Ishikawa (cell line): ENCODE measurements at regions not wholly inside any gene's neighbourhood (a gene's known extent, or its start where the extent isn't known, plus 50 kb on each side); places are given as distances from the start of the nearest gene placed in this dataset.

Experiments
- CEBPB ChIP-seq: IDR thresholded peaks from 2 replicates; pipeline ENCODE4 v1.6.1; 2012
- CREB1 ChIP-seq: IDR thresholded peaks from 2 replicates; pipeline ENCODE4 v1.6.1; 2012; ENCODE audit warnings: low read depth
- EGR1 ChIP-seq: IDR thresholded peaks from 2 replicates; pipeline ENCODE4 v1.6.1; 2012
- EP300 ChIP-seq: IDR thresholded peaks from 2 replicates; pipeline ENCODE4 v1.6.1; 2012; ENCODE audit warnings: borderline replicate concordance
- FOXM1 ChIP-seq: IDR thresholded peaks from 2 replicates; pipeline ENCODE4 v1.6.1; 2012; ENCODE audit warnings: low read depth, borderline replicate concordance
- NFIC ChIP-seq: IDR thresholded peaks from 2 replicates; pipeline ENCODE4 v1.6.1; 2012
- RAD21 ChIP-seq: IDR thresholded peaks from 2 replicates; pipeline ENCODE4 v1.6.1; 2012; ENCODE audit warnings: low read depth
- TAF1 ChIP-seq: IDR thresholded peaks from 2 replicates; pipeline ENCODE4 v1.6.1; 2012; ENCODE audit warnings: low read depth, mild to moderate bottlenecking
- TCF12 ChIP-seq: IDR thresholded peaks from 2 replicates; pipeline ENCODE4 v1.6.1; 2012; ENCODE audit warnings: low read depth
- TEAD4 ChIP-seq: IDR thresholded peaks from 2 replicates; pipeline ENCODE4 v1.6.1; 2012
- YY1 ChIP-seq: IDR thresholded peaks from 2 replicates; pipeline ENCODE4 v1.6.1; 2012; ENCODE audit warnings: low read depth
- ZBTB7A ChIP-seq: IDR thresholded peaks from 2 replicates; pipeline ENCODE4 v1.6.1; 2012; ENCODE audit warnings: low read depth
- TF ChIP-seq, protein P1 (sequence below): IDR thresholded peaks from 2 replicates; pipeline ENCODE4 v1.6.1; 2012
- TF ChIP-seq, protein P2 (sequence below): IDR thresholded peaks from 2 replicates; pipeline ENCODE4 v1.6.1; 2012
- TF ChIP-seq, protein P3 (sequence below): IDR thresholded peaks from 2 replicates; pipeline ENCODE4 v1.6.1; 2012; ENCODE audit warnings: low read depth, mild to moderate bottlenecking

DNA sequence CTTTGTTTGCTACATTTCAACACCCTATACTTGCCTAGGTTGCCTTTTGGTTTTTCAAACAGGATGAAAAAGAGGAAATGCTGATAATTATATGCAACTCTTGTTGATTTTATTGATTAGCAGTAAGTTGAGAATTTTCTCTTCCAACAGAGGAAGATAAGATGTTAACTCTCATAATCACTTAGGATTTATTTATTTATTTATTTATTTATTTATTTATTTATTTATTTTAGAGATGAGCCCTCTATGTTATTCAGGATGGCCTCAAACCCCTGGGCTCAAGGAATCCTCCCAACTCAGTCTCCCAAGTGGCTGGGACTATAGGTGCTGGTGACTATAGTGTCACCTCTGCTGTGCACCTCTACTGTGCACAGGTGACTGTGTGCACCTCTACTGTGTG, 111.4 kb upstream of the GLS start:
- no peak for TF ChIP-seq CREB1
- TF ChIP-seq EP300: no peak

DNA sequence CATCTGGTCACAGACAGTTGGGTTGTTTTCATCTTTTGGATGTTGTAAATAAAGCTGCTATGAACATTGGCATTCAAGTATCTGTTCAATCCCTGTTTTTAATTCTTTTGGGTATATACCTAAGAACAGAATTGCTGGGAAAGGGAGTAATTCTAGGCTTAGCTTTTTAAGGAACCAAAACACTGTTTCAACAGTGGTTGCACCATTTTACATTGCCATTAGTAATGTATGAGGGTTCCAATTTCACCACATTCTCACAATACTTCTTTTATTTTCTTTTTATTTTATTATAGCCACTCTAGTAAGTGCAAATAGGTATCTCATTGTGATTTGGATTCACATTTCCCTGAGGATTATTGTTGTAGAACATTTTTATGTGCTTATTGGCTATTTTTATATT, 108.9 kb upstream of the GLS start:
- TF ChIP-seq ZBTB7A (no peak), FOXM1 (no peak), EP300 (no peak), NFIC (no peak), CREB1 (no peak), TEAD4 (no peak), EGR1 (no peak), TAF1 (no peak), RAD21 (no peak)
- TF ChIP-seq, protein P1, sequence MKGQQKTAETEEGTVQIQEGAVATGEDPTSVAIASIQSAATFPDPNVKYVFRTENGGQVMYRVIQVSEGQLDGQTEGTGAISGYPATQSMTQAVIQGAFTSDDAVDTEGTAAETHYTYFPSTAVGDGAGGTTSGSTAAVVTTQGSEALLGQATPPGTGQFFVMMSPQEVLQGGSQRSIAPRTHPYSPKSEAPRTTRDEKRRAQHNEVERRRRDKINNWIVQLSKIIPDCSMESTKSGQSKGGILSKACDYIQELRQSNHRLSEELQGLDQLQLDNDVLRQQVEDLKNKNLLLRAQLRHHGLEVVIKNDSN: no peak
- TF ChIP-seq, protein P2, sequence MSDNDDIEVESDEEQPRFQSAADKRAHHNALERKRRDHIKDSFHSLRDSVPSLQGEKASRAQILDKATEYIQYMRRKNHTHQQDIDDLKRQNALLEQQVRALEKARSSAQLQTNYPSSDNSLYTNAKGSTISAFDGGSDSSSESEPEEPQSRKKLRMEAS: no peak
- TF ChIP-seq, protein P3, sequence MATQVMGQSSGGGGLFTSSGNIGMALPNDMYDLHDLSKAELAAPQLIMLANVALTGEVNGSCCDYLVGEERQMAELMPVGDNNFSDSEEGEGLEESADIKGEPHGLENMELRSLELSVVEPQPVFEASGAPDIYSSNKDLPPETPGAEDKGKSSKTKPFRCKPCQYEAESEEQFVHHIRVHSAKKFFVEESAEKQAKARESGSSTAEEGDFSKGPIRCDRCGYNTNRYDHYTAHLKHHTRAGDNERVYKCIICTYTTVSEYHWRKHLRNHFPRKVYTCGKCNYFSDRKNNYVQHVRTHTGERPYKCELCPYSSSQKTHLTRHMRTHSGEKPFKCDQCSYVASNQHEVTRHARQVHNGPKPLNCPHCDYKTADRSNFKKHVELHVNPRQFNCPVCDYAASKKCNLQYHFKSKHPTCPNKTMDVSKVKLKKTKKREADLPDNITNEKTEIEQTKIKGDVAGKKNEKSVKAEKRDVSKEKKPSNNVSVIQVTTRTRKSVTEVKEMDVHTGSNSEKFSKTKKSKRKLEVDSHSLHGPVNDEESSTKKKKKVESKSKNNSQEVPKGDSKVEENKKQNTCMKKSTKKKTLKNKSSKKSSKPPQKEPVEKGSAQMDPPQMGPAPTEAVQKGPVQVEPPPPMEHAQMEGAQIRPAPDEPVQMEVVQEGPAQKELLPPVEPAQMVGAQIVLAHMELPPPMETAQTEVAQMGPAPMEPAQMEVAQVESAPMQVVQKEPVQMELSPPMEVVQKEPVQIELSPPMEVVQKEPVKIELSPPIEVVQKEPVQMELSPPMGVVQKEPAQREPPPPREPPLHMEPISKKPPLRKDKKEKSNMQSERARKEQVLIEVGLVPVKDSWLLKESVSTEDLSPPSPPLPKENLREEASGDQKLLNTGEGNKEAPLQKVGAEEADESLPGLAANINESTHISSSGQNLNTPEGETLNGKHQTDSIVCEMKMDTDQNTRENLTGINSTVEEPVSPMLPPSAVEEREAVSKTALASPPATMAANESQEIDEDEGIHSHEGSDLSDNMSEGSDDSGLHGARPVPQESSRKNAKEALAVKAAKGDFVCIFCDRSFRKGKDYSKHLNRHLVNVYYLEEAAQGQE: no peak

DNA sequence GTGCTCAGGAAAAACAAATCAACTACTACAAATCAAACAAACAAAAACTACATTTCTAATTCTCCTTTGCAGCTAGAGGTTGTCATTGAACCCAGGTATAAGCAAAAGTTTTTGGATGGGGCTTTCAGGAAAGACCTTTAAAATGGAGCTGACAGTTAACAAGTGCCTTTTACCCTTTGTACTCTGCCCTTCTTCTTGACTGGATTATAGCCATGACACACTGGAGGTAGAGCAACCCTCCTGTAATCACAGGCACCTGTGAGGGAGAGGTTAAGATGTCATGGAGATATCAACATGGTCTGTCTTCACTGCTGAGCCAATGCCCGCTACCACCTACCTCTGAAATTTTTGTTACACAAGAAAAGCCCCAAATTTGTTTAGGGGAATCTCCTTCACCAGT, 100.0 kb upstream of the GLS start:
- TF ChIP-seq NFIC (no peak), TCF12 (no peak), ZBTB7A (no peak), EP300 (no peak), RAD21 (no peak), CREB1 (no peak), YY1 (no peak)
- TF ChIP-seq, protein P1: no peak
- TF ChIP-seq, protein P3: no peak

DNA sequence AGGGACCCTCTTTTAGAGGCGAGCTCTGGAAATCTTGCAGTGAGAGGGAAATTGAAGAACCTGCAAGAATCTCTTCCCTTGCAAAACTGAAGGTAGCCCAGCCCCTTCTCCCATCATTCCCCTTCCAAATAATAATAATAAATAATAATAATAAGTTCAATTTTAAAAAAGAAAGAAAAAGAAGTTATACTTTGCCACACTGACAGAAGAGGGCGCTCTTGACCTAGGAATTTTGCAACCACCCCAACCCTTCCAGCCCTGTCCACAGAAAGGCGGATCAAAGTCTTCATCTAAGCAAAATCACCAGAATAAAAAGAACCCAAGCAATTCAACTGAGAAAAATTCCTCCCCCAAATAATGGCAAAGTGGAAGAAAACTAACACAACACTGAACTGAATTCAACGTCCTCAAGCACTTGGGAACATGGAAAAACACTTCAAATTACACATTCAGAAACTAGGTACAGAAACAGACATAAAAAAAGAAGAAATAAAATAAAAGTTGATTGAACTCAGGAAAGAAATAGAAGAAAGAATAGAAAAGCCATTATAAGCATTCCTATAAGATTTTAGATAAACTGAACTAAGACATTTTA, 98.9 kb upstream of the GLS start:
- TF ChIP-seq RAD21: peak; percentile 87
- TF ChIP-seq, protein P2: no peak

DNA sequence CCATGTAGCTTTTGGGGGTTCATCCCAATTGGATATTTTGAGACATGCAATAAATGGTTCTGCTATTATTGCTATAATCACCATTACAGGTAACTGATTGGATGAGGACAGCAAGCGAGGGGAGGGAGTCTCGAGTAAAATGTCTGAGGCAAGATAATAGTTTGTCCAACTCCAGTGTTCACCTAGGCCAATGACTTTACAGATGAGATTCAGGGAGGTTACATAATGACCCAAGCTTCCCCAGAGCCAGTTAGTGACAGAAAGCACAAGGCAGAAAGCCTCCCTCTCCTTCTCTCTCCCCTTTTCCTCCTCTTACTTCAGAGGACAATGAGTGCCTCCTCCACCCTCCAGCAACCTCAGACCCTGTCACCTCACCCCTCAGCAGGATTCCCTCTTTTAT, 98.4 kb upstream of the GLS start:
- TF ChIP-seq, protein P3: no peak
- TF ChIP-seq YY1 (no peak), TCF12 (no peak), RAD21 (no peak), FOXM1 (no peak), CREB1 (no peak), ZBTB7A (no peak), TEAD4 (no peak), TAF1 (no peak), EP300 (no peak), NFIC (no peak), CEBPB (no peak), EGR1 (no peak)
- TF ChIP-seq, protein P2: no peak
- TF ChIP-seq, protein P1: no peak
